A673 (cell line): ENCODE measurements at regions not wholly inside any gene's neighbourhood (a gene's known extent, or its start where the extent isn't known, plus 50 kb on each side); places are given as distances from the start of the nearest gene placed in this dataset.
A peak's percentile ranks its signal among the peaks of the same experiment; 100 is the strongest.

ENCODE experiments used
- BruUV-seq: library from RNA; stranded (reverse); fragments of 400-500 nt; replicated peaks from 2 replicates; lab custom pipeline; 2021; lab: Mats Ljungman, UMichigan
- CTCF ChIA-PET: fragments of 300-600 bp; sonication (Branson Sonifier 250); formaldehyde crosslinking; loops from one replicate; lab custom pipeline; 2022; ENCODE audit warnings: antibody characterized with exemption; lab: Charles Lee
- POLR2A ChIA-PET: fragments of 300-600 bp; sonication (Branson Sonifier 250); formaldehyde crosslinking; loops from one replicate; lab custom pipeline; 2022; ENCODE audit warnings: antibody characterized with exemption; ENCODE audit not compliant: low non-redundant PET; lab: Charles Lee
- DNase-seq: peaks from one replicate; pipeline ENCODE4 v3.0.0-alpha.2; 2015; ENCODE audit warnings: low spot score
- H3K27ac ChIP-seq: fragments of 200-600 bp; sonication (generic); 2 replicates; pipeline ENCODE4 v1.5.1; 2016; ENCODE audit warnings: mixed run types, low read depth, mild to moderate bottlenecking, mixed read lengths, antibody characterized with exemption, low read length; ENCODE audit not compliant: poor library complexity, severe bottlenecking
- H3K27me3 ChIP-seq: fragments of 200-600 bp; sonication (generic); replicated peaks from 2 replicates; pipeline ENCODE4 v1.6.1; 2017; ENCODE audit warnings: mixed run types, low read depth, mild to moderate bottlenecking, mixed read lengths, antibody characterized with exemption, low read length; ENCODE audit not compliant: insufficient read depth, poor library complexity
- H3K36me3 ChIP-seq: fragments of 200-600 bp; sonication (generic); 2 replicates; pipeline ENCODE4 v1.6.1; 2016; ENCODE audit warnings: mixed run types, mild to moderate bottlenecking, mixed read lengths, antibody characterized with exemption, low read length; ENCODE audit not compliant: insufficient read depth, poor library complexity, severe bottlenecking
- H3K4me1 ChIP-seq: fragments of 200-600 bp; sonication (generic); 2 replicates; pipeline ENCODE4 v1.6.1; 2017; ENCODE audit warnings: mixed run types, mild to moderate bottlenecking, mixed read lengths, antibody characterized with exemption, low read length; ENCODE audit not compliant: insufficient read depth, poor library complexity, severe bottlenecking
- H3K4me3 ChIP-seq: fragments of 200-600 bp; sonication (generic); 2 replicates; pipeline ENCODE4 v1.5.1; 2016; ENCODE audit warnings: low read depth, mixed run types, mild to moderate bottlenecking, mixed read lengths, low read length; ENCODE audit not compliant: poor library complexity, severe bottlenecking
- H3K9me3 ChIP-seq: fragments of 200-600 bp; sonication (generic); 2 replicates; pipeline ENCODE4 v1.6.1; 2016; ENCODE audit warnings: mixed run types, low read depth, mild to moderate bottlenecking, mixed read lengths, antibody characterized with exemption, low read length; ENCODE audit not compliant: poor library complexity, severe bottlenecking
- CTCF ChIP-seq: fragments of 300-800, 200-600 bp; sonication (generic); conservative IDR thresholded peaks from 2 replicates; pipeline ENCODE4 v1.5.1; 2017; ENCODE audit warnings: low read depth, mild to moderate bottlenecking, antibody characterized with exemption, low read length, moderate library complexity, mixed read lengths
- EZH2 ChIP-seq: fragments of 200-600 bp; sonication (generic); IDR thresholded peaks from 2 replicates; pipeline ENCODE4 v1.6.1; 2017; ENCODE audit warnings: borderline replicate concordance, low read depth, mild to moderate bottlenecking, mixed read lengths, antibody characterized with exemption, low read length; ENCODE audit not compliant: poor library complexity, severe bottlenecking
- intact Hi-C: fragments of 100-400 bp; cut with micrococcal nuclease; formaldehyde crosslinking; loops from one replicate; pipeline ENCODE4 v1.10.0; 2022; ENCODE audit not compliant: unreplicated experiment

GRCh38 chr9:115169003-115169402, 51.0 kb upstream of the TNC start:
- Histone ChIP-seq H3K9me3 (no peaks in the 10 kb centered on the region), H3K27me3 (no peaks in the 10 kb centered on the region), H3K4me1 (peaks cover 23% of the 10 kb centered on the region), H3K4me3 (no peak overlapping the region), H3K27ac (no peak overlapping the region), H3K36me3 (no peaks in the 10 kb centered on the region)
- ChIA-PET POLR2A (no interaction called here), CTCF (no interaction called here)
- no TSS peak for BruUV-seq
- intact Hi-C loops = no loop called here
- no peak for TF ChIP-seq CTCF
- no peak for TF ChIP-seq EZH2
- DNase-seq = no peak

GRCh38 chr9:115170358-115171073, 52.6 kb upstream of the TNC start:
- Histone ChIP-seq H3K36me3 (no peaks in the 10 kb centered on the region), H3K4me1 (peaks cover 10% of the 10 kb centered on the region), H3K4me3 (no peak overlapping the region), H3K27me3 (no peaks in the 10 kb centered on the region), H3K27ac (no peak overlapping the region), H3K9me3 (no peaks in the 10 kb centered on the region)
- BruUV-seq = no TSS peak
- DNase-seq = peak; percentile 62
- POLR2A ChIA-PET = no interaction called here
- intact Hi-C loops = no loop called here
- TF ChIP-seq EZH2 (no peak), CTCF (no peak)
- CTCF ChIA-PET = no interaction called here

- no peak for TF ChIP-seq EZH2
- no peak for TF ChIP-seq CTCF
- no peak for DNase-seq
- Histone ChIP-seq H3K36me3 (no peaks in the 10 kb centered on the region), H3K4me1 (peaks cover 10% of the 10 kb centered on the region), H3K4me3 (no peak overlapping the region), H3K9me3 (no peaks in the 10 kb centered on the region), H3K27ac (no peak overlapping the region), H3K27me3 (no peaks in the 10 kb centered on the region)
- ChIA-PET POLR2A (no interaction called here), CTCF (no interaction called here)
- no TSS peak for BruUV-seq
- intact Hi-C loops = no loop called here
Observed at GRCh38 chr9:115171921-115172388, 54.0 kb upstream of the TNC start.
